ENCODE measurements at regions not wholly inside any gene's neighbourhood (a gene's known extent, or its start where the extent isn't known, plus 50 kb on each side); places are given as distances from the start of the nearest gene placed in this dataset.

- CTCF ChIA-PET, result no interaction called here
- DNase-seq (ENCODE audit: extremely low spot score), result no peak
- POLR2A ChIA-PET, result no interaction called here
- TF ChIP-seq CTCF (IDR thresholded peaks at IDR 0.05; ENCODE audit: control extremely low read depth, extremely low read depth, low read depth, missing control alignments), result no peak
These were observed 149.8 kb downstream of the URI1 start for GRCh38 chr19:30091856-30092255.

GRCh38 chr19:30092721-30093569 lies 150.9 kb downstream of the URI1 start:
- no peak for DNase-seq (ENCODE audit: extremely low spot score)
- ChIA-PET POLR2A (no interaction called here), CTCF (no interaction called here)
- TF ChIP-seq CTCF (IDR thresholded peaks at IDR 0.05; ENCODE audit: control extremely low read depth, extremely low read depth, low read depth, missing control alignments), result no peak

GRCh38 chr19:30093966-30094755 lies 152.1 kb downstream of the URI1 start:
- no peak for TF ChIP-seq CTCF (IDR thresholded peaks at IDR 0.05; ENCODE audit: control extremely low read depth, extremely low read depth, low read depth, missing control alignments)
- POLR2A ChIA-PET, result no interaction called here
- CTCF ChIA-PET, result interaction anchor here (1.6 kb wide), 1 partner anchor 12 kb away, joined by 3 read pairs; no protein-coding TSS in a partner anchor
- no peak for DNase-seq (ENCODE audit: extremely low spot score)

GRCh38 chr19:30094756-30095140 lies 152.7 kb downstream of the URI1 start:
- TF ChIP-seq CTCF (IDR thresholded peaks at IDR 0.05; ENCODE audit: control extremely low read depth, extremely low read depth, low read depth, missing control alignments), result no peak
- POLR2A ChIA-PET, result no interaction called here
- no peak for DNase-seq (ENCODE audit: extremely low spot score)
- CTCF ChIA-PET, result interaction anchor here (1.6 kb wide), 1 partner anchor 11 kb away, joined by 3 read pairs; no protein-coding TSS in a partner anchor

GRCh38 chr19:30095171-30095570 lies 153.1 kb downstream of the URI1 start:
- no peak for DNase-seq (ENCODE audit: extremely low spot score)
- TF ChIP-seq CTCF (IDR thresholded peaks at IDR 0.05; ENCODE audit: control extremely low read depth, extremely low read depth, low read depth, missing control alignments), result no peak
- ChIA-PET CTCF (interaction anchor here (1.6 kb wide), 1 partner anchor 11 kb away, joined by 3 read pairs; no protein-coding TSS in a partner anchor), POLR2A (no interaction called here)

- ChIA-PET CTCF (interaction anchor here (1.5 kb wide), 1 partner anchor 11 kb away, joined by 7 read pairs; no protein-coding TSS in a partner anchor), POLR2A (no interaction called here)
- no peak for TF ChIP-seq CTCF (IDR thresholded peaks at IDR 0.05; ENCODE audit: control extremely low read depth, extremely low read depth, low read depth, missing control alignments)
- DNase-seq (ENCODE audit: extremely low spot score), result no peak
These were observed 154.7 kb downstream of the URI1 start for GRCh38 chr19:30096596-30097370.

Measured in GM10248 (cell line).